Vagina (tissue), 2 donors: ENCODE measurements at regions not wholly inside any gene's neighbourhood (a gene's known extent, or its start where the extent isn't known, plus 50 kb on each side); places are given as distances from the start of the nearest gene placed in this dataset.

Experiments
- CTCF ChIP-seq, 3 experiments: fragments of 450-650 bp in 2 of 3; fragments of 200-600 bp in 1 of 3; sonication (generic) in 1 of 3; IDR thresholded peaks; one replicate each; pipeline ENCODE4 v1.5.1; 2017 to 2019; ENCODE audit warnings: antibody characterized with exemption in 3 of 3, mild to moderate bottlenecking in 2 of 3, moderate library complexity in 2 of 3
- POLR2A ChIP-seq, 2 donors: fragments of 450-650 bp; IDR thresholded peaks; one replicate each; pipeline ENCODE4 v1.6.1; 2017; ENCODE audit warnings: antibody characterized with exemption in 2 of 2, mild to moderate bottlenecking in 2 of 2, moderate library complexity in 2 of 2
- POLR2AphosphoS5 ChIP-seq, 2 donors: sonication (generic); formaldehyde crosslinking; IDR thresholded peaks; one replicate each; pipeline ENCODE4 v1.9.0; 2017; ENCODE audit warnings: antibody characterized with exemption in 2 of 2, mild to moderate bottlenecking in 2 of 2, low read depth in 1 of 2; ENCODE audit not compliant: insufficient read depth in 1 of 2

GRCh38 chr5:155765715-155766114 lies 561.2 kb upstream of the SGCD start:
- TF ChIP-seq CTCF (IDR thresholded peaks at IDR 0.05) (no peak), POLR2A (IDR thresholded peaks at IDR 0.05) (no peak), POLR2AphosphoS5 (IDR thresholded peaks at IDR 0.05; ENCODE audit: insufficient read depth in 1 of 2, low read depth in 1 of 2) (no peak)
